SK-N-SH treated with all-trans-retinoic acid at 6 μM for 48 hours (cell line): ENCODE measurements at regions not wholly inside any gene's neighbourhood (a gene's known extent, or its start where the extent isn't known, plus 50 kb on each side); places are given as distances from the start of the nearest gene placed in this dataset.

Experiments
- ESRRG ChIP-seq: fragments of 250-450 bp; sonication (Bioruptor Pico); IDR thresholded peaks from 2 replicates; pipeline ENCODE4 v1.6.1; 2021; ENCODE audit warnings: mild to moderate bottlenecking
- PATZ1 ChIP-seq: fragments of 250-450 bp; sonication (Bioruptor Pico); IDR thresholded peaks from 2 replicates; pipeline ENCODE4 v1.8.0; 2020; ENCODE audit warnings: mild to moderate bottlenecking, moderate library complexity, borderline replicate concordance
- ZFP3 ChIP-seq: fragments of 250-450 bp; sonication (Bioruptor Pico); IDR thresholded peaks from 2 replicates; pipeline ENCODE4 v1.5.0; 2020; ENCODE audit warnings: mild to moderate bottlenecking, moderate library complexity

GRCh38 chr7:46461334-46461777 lies 540.3 kb upstream of the IGFBP3 start:
- no peak for TF ChIP-seq ZFP3 (CRISPR knock-in tag)
- no peak for TF ChIP-seq PATZ1
- no peak for TF ChIP-seq ESRRG (CRISPR knock-in tag)
